ENCODE measurements at regions not wholly inside any gene's neighbourhood (a gene's known extent, or its start where the extent isn't known, plus 50 kb on each side); places are given as distances from the start of the nearest gene placed in this dataset.

- TF ChIP-seq POLR2A (IDR thresholded peaks at IDR 0.05; ENCODE audit: low read depth, low read length) (no peak), TAF1 (IDR thresholded peaks at IDR 0.05; ENCODE audit: low read depth, low read length) (no peak), PAX5 (IDR thresholded peaks at IDR 0.05; ENCODE audit: insufficient read depth, low read length, severe bottlenecking) (no peak)
These were observed 84.7 kb downstream of the FAM76B start for GRCh38 chr11:95704865-95705264.

Measured in GM12891 (cell line).